22Rv1 (cell line): ENCODE measurements at regions not wholly inside any gene's neighbourhood (a gene's known extent, or its start where the extent isn't known, plus 50 kb on each side); places are given as distances from the start of the nearest gene placed in this dataset.

Source experiments
- H3K27ac ChIP-seq: fragments of 450-650 bp; 2 replicates; pipeline ENCODE4 v1.5.1; 2017
- ZFX ChIP-seq: fragments of 450-650 bp; IDR thresholded peaks from 2 replicates; pipeline ENCODE4 v1.6.1; 2017; ENCODE audit warnings: antibody characterized with exemption, borderline replicate concordance
- TF ChIP-seq, protein P1 (sequence below): fragments of 450-650 bp; IDR thresholded peaks from 2 replicates; pipeline ENCODE4 v1.5.1; 2017; ENCODE audit warnings: mild to moderate bottlenecking

DNA sequence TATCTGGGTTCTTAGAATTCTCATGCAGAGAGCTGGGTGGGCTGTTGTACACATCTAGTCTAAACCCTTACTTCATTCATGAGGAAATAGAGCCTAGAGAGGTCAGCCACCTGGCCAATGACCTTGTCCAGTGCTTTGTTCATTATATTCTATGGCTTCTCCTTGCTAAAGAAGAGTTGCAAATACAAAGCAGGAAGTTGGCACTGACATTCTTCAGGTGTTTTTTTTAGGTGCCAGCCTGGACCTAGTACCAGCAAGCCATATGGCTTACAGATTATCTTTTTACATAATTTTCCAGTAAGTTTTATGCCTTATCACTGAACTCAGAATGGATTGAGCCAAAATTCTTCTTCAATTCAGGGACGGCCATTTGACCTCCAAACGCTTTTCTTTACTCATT is 54.7 kb upstream of the PGM2 start:
- TF ChIP-seq, protein P1, sequence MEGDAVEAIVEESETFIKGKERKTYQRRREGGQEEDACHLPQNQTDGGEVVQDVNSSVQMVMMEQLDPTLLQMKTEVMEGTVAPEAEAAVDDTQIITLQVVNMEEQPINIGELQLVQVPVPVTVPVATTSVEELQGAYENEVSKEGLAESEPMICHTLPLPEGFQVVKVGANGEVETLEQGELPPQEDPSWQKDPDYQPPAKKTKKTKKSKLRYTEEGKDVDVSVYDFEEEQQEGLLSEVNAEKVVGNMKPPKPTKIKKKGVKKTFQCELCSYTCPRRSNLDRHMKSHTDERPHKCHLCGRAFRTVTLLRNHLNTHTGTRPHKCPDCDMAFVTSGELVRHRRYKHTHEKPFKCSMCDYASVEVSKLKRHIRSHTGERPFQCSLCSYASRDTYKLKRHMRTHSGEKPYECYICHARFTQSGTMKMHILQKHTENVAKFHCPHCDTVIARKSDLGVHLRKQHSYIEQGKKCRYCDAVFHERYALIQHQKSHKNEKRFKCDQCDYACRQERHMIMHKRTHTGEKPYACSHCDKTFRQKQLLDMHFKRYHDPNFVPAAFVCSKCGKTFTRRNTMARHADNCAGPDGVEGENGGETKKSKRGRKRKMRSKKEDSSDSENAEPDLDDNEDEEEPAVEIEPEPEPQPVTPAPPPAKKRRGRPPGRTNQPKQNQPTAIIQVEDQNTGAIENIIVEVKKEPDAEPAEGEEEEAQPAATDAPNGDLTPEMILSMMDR = no peak
- no peak for TF ChIP-seq ZFX
- H3K27ac ChIP-seq = no peak overlapping the region

DNA sequence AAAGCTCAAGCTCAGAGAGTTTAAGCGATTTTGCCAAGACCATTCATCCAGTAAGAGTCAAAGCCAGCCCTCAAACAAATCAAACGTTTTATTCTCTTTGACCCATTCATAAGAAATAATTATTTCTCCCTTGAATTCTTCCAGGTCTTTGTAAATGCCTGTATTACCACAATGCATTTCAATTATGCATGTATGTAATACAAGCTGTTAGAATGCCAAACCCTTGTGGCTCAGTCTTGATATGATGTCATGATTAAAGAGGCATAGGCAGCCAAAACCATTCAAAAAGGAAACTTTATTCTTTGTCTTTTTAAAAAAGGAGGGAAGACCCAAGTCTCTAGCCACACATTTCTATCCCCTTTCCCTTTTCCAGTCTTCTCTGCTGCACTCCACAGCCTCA is 56.5 kb upstream of the PGM2 start:
- H3K27ac ChIP-seq = no peak overlapping the region
- TF ChIP-seq, protein P1 = no peak
- no peak for TF ChIP-seq ZFX

DNA sequence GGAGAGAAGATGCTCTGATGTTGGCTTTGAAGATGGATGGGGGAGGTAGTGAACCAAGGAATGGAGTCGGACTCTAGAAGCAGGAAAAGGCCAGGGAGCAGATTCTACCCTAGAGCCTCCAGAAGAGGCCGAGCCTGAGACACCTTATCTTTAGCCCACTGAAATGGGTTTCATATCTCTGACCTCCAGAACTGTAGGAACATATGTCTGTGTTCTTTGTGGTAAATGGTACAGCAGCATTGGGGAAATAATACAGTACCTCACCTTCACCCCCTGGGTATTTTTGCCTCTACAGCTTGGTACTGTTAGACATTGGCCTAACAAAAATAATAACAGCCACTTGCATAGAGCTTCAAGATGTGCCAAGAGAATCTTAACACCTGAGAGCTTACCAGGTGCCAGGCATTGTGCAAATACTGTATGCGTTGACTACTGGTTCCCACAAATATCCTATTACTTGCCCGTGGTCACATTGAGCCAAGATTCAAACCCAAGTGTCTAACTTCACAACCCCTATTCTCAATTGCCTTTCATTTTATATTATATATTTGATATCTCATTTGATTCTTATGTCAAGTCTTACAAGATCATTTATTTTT is 57.0 kb upstream of the PGM2 start:
- TF ChIP-seq ZFX = no peak
- TF ChIP-seq, protein P1 = no peak

DNA sequence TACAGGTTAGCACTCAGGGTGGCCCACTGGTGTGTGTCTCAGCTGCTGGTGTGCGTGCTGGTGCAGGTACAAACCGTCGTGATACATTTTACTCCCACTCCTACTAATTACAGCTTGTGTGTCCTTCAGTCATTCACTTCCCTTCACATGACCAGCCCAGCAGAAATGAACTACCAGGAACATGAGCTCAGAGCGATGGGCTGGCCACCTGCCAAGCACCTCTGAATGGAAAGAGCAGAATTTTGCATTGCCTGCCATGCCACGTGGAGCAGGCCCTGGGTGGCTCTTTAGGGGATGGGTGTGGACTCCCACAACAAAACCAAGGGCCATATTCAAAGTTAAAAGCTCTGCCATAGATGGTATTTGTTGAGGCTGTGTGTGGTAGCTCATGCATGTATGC is 58.9 kb upstream of the PGM2 start:
- no peak for TF ChIP-seq ZFX
- no peak overlapping the region for H3K27ac ChIP-seq

More for the DNA sequence above, 57.0 kb upstream of the PGM2 start:
- no peak overlapping the region for H3K27ac ChIP-seq

DNA sequence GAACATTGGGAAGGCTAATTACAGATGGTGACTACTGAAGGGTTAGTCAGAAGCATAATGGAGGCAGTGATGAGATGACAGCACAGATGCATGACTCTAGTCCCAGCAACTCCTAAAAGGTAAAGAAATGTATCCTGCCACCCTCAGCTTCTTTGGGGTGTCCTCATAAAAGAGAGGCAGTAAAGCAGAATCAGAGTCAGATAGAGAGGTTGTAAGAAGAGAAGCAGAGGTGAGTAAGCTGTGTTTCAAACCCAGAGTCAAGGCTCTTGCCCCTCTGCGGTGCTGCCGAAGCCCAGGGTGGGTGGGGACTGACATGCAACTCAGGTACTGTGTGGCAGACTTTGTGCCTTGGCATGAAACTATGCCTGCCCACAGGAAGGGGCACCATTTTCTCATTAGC is 59.5 kb upstream of the PGM2 start:
- H3K27ac ChIP-seq = no peak overlapping the region
- TF ChIP-seq, protein P1 = no peak
- no peak for TF ChIP-seq ZFX

DNA sequence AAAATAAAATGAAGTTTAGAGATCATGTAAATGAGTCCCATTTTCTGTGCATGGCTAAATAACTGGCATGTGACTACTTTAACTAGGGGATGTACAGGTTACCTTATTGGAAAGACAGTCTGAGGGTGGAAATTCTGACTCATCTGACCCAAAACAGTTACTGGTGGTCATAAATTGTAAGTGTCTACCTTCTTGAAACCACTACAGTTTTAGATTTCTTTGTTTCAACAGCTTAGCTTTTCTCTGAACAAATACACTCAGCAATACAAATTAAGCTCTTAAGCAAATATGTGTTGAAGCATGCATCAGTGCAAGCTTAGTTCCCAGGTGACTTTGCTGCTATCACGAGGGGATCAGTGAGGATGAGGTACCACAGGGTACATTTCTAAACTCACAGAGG is 60.7 kb upstream of the PGM2 start:
- TF ChIP-seq, protein P1 = no peak
- no peak for TF ChIP-seq ZFX
- no peak overlapping the region for H3K27ac ChIP-seq

DNA sequence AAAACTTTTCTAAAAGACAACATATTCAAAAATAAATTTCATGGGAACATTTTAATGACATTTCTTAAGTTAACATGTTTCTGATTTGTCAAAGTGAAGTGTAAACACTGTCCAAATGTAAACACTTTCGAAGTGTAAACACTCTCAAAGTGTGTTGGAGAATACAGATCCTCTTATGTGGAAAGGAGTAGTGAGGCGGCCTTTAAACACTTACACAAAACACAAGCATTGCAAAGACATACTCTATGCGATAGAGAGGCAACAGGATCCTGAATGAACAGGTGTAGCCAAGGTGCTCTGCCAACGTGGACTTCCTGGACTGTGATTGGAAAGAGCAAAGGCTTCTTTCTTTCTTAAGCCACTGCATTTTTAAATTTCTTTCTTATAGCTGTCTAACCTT is 62.7 kb upstream of the PGM2 start:
- TF ChIP-seq, protein P1 = no peak
- TF ChIP-seq ZFX = no peak
- H3K27ac ChIP-seq = peak overlapping the region; percentile 31; the same call in 1 of the 2 replicates

DNA sequence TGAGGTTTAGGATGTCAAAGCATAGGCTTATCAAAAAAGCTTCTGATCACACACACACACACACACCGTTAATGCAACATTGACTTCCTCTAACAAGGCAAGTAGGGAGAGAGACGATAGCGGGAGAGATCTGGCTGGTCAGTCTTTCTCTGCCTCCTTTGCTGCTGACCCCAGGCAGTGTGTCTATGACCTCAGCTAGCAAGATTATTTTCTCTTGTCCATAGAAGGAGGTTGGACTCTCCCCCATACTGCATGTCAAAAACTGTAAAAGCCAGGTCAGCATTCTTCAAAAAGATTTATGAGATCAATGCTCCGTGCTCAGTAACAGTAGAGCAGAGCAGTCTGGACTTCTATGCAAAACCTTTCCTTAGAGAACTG is 63.5 kb upstream of the PGM2 start:
- 0 out of 2 replicates have a peak overlapping the region, but pooled peaks have one; percentile 31 for H3K27ac ChIP-seq
- TF ChIP-seq, protein P1 = no peak
- TF ChIP-seq ZFX = no peak
